HUDEP-2 (cell line): ENCODE measurements at regions not wholly inside any gene's neighbourhood (a gene's known extent, or its start where the extent isn't known, plus 50 kb on each side); places are given as distances from the start of the nearest gene placed in this dataset.

Experiments used
- DNase-seq, 76 experiments: peaks; one replicate each; lab custom pipeline; 2025; ENCODE audit not compliant: unreplicated experiment in 76 of 76; lab: John Stamatoyannopoulos, UW

- no peak for DNase-seq
Observed at GRCh38 chr12:42977451-42978230, 388.1 kb upstream of the PRICKLE1 start.

GRCh38 chr12:42976620-42977019 is 387.1 kb upstream of the PRICKLE1 start:
- DNase-seq = no peak

- no peak for DNase-seq
Observed at GRCh38 chr12:42976122-42976521, 386.6 kb upstream of the PRICKLE1 start.

- DNase-seq = no peak
Observed at GRCh38 chr12:42969355-42969754, 379.8 kb upstream of the PRICKLE1 start.

GRCh38 chr12:42968426-42968825 is 378.9 kb upstream of the PRICKLE1 start:
- no peak for DNase-seq

- DNase-seq = no peak
Observed at GRCh38 chr12:42967850-42968249, 378.3 kb upstream of the PRICKLE1 start.

GRCh38 chr12:42963988-42964387 is 374.4 kb upstream of the PRICKLE1 start:
- no peak for DNase-seq

- no peak for DNase-seq
Observed at GRCh38 chr12:42962384-42962783, 372.8 kb upstream of the PRICKLE1 start.

GRCh38 chr12:42961395-42961794 is 371.8 kb upstream of the PRICKLE1 start:
- no peak for DNase-seq

GRCh38 chr12:42960087-42960527 is 370.6 kb upstream of the PRICKLE1 start:
- no peak for DNase-seq

GRCh38 chr12:42958291-42958674 is 368.7 kb upstream of the PRICKLE1 start:
- DNase-seq = no peak

GRCh38 chr12:42957561-42958290 is 368.2 kb upstream of the PRICKLE1 start:
- DNase-seq = no peak

GRCh38 chr12:42957136-42957535 is 367.6 kb upstream of the PRICKLE1 start:
- DNase-seq = no peak

- no peak for DNase-seq
Observed at GRCh38 chr12:42953021-42953420, 363.5 kb upstream of the PRICKLE1 start.

GRCh38 chr12:42946871-42947381 is 357.4 kb upstream of the PRICKLE1 start:
- no peak for DNase-seq

GRCh38 chr12:42945927-42946326 is 356.4 kb upstream of the PRICKLE1 start:
- no peak for DNase-seq

- no peak for DNase-seq
Observed at GRCh38 chr12:42944516-42944915, 355.0 kb upstream of the PRICKLE1 start.

- no peak for DNase-seq
Observed at GRCh38 chr12:42936991-42937390, 347.4 kb upstream of the PRICKLE1 start.

- no peak for DNase-seq
Observed at GRCh38 chr12:42936260-42936659, 346.7 kb upstream of the PRICKLE1 start.

GRCh38 chr12:42935756-42936155 is 346.2 kb upstream of the PRICKLE1 start:
- no peak for DNase-seq

GRCh38 chr12:42935090-42935489 is 345.5 kb upstream of the PRICKLE1 start:
- no peak for DNase-seq
